ENCODE measurements at regions not wholly inside any gene's neighbourhood (a gene's known extent, or its start where the extent isn't known, plus 50 kb on each side); places are given as distances from the start of the nearest gene placed in this dataset.

GRCh38 chr14:87489196-87489819 lies 503.7 kb downstream of the GALC start:
- H3K4me1 ChIP-seq (ENCODE audit: control extremely low read depth in 1 of 4, control insufficient read depth in 4 of 4, insufficient read depth in 4 of 4, low read length in 3 of 4) = no peaks in the 10 kb centered on the region
- DNase-seq = no peak
- no peaks in the 10 kb centered on the region for H3K36me3 ChIP-seq (ENCODE audit: control insufficient read depth in 4 of 4, insufficient read depth in 4 of 4, low read length in 3 of 4)
- no peaks in the 10 kb centered on the region for H3K9me3 ChIP-seq (ENCODE audit: control extremely low read depth in 1 of 5, control insufficient read depth in 4 of 5, insufficient read depth in 2 of 5, low read depth in 1 of 5, low read length in 4 of 5)
- WGBS (ENCODE audit: insufficient coverage) = no CpG with 5 or more reads among the region's 2 CpGs
- ChIA-PET CTCF (no interaction called here), POLR2A (no interaction called here)
- H3K4me3 ChIP-seq (ENCODE audit: control insufficient read depth in 1 of 7, extremely low read depth in 1 of 7, insufficient read depth in 4 of 7, low read depth in 2 of 7, low read length in 6 of 7) = no peak overlapping the region
- no peaks in the 10 kb centered on the region for H3K27me3 ChIP-seq (replicated peaks in 2 of 5; ENCODE audit: control insufficient read depth in 4 of 5, insufficient read depth in 5 of 5, low read length in 4 of 5)
- no peak overlapping the region for H3K27ac ChIP-seq (ENCODE audit: insufficient read depth in 1 of 2, low read depth in 1 of 2, low read length in 2 of 2, poor library complexity in 1 of 2, severe bottlenecking in 2 of 2)

GRCh38 chr14:87483271-87484260 lies 509.4 kb downstream of the GALC start:
- H3K4me1 ChIP-seq (ENCODE audit: control extremely low read depth in 1 of 4, control insufficient read depth in 4 of 4, insufficient read depth in 4 of 4, low read length in 3 of 4) = no peaks in the 10 kb centered on the region
- 85% methylated on average over 6 of the region's 8 CpGs for WGBS (ENCODE audit: insufficient coverage)
- no peaks in the 10 kb centered on the region for H3K36me3 ChIP-seq (ENCODE audit: control insufficient read depth in 4 of 4, insufficient read depth in 4 of 4, low read length in 3 of 4)
- ChIA-PET POLR2A (no interaction called here), CTCF (no interaction called here)
- H3K27ac ChIP-seq (ENCODE audit: insufficient read depth in 1 of 2, low read depth in 1 of 2, low read length in 2 of 2, poor library complexity in 1 of 2, severe bottlenecking in 2 of 2) = no peak overlapping the region
- H3K9me3 ChIP-seq (ENCODE audit: control extremely low read depth in 1 of 5, control insufficient read depth in 4 of 5, insufficient read depth in 2 of 5, low read depth in 1 of 5, low read length in 4 of 5) = peaks cover 0 to 2% (median 0%) of the 10 kb centered on the region in 5 experiments
- H3K4me3 ChIP-seq (ENCODE audit: control insufficient read depth in 1 of 7, extremely low read depth in 1 of 7, insufficient read depth in 4 of 7, low read depth in 2 of 7, low read length in 6 of 7) = no peak overlapping the region
- DNase-seq = no peak
- H3K27me3 ChIP-seq (replicated peaks in 2 of 5; ENCODE audit: control insufficient read depth in 4 of 5, insufficient read depth in 5 of 5, low read length in 4 of 5) = no peaks in the 10 kb centered on the region

GRCh38 chr14:87468531-87468930 lies 524.5 kb downstream of the GALC start:
- H3K27me3 ChIP-seq (replicated peaks in 2 of 5; ENCODE audit: control insufficient read depth in 4 of 5, insufficient read depth in 5 of 5, low read length in 4 of 5) = no peaks in the 10 kb centered on the region
- CTCF ChIA-PET = no interaction called here
- POLR2A ChIA-PET = no interaction called here
- WGBS (ENCODE audit: insufficient coverage) = 80% methylated on average over 1 of the region's 1 CpG
- H3K9me3 ChIP-seq (ENCODE audit: control extremely low read depth in 1 of 5, control insufficient read depth in 4 of 5, insufficient read depth in 2 of 5, low read depth in 1 of 5, low read length in 4 of 5) = no peaks in the 10 kb centered on the region
- no peak for DNase-seq
- H3K4me3 ChIP-seq (ENCODE audit: control insufficient read depth in 1 of 7, extremely low read depth in 1 of 7, insufficient read depth in 4 of 7, low read depth in 2 of 7, low read length in 6 of 7) = no peak overlapping the region
- no peak overlapping the region for H3K27ac ChIP-seq (ENCODE audit: insufficient read depth in 1 of 2, low read depth in 1 of 2, low read length in 2 of 2, poor library complexity in 1 of 2, severe bottlenecking in 2 of 2)
- H3K4me1 ChIP-seq (ENCODE audit: control extremely low read depth in 1 of 4, control insufficient read depth in 4 of 4, insufficient read depth in 4 of 4, low read length in 3 of 4) = no peaks in the 10 kb centered on the region
- no peaks in the 10 kb centered on the region for H3K36me3 ChIP-seq (ENCODE audit: control insufficient read depth in 4 of 4, insufficient read depth in 4 of 4, low read length in 3 of 4)

- Histone ChIP-seq H3K4me1 (ENCODE audit: control extremely low read depth in 1 of 4, control insufficient read depth in 4 of 4, insufficient read depth in 4 of 4, low read length in 3 of 4) (no peaks in the 10 kb centered on the region), H3K27me3 (replicated peaks in 2 of 5; ENCODE audit: control insufficient read depth in 4 of 5, insufficient read depth in 5 of 5, low read length in 4 of 5) (no peaks in the 10 kb centered on the region), H3K36me3 (ENCODE audit: control insufficient read depth in 4 of 4, insufficient read depth in 4 of 4, low read length in 3 of 4) (no peaks in the 10 kb centered on the region), H3K9me3 (ENCODE audit: control extremely low read depth in 1 of 5, control insufficient read depth in 4 of 5, insufficient read depth in 2 of 5, low read depth in 1 of 5, low read length in 4 of 5) (no peaks in the 10 kb centered on the region), H3K27ac (ENCODE audit: insufficient read depth in 1 of 2, low read depth in 1 of 2, low read length in 2 of 2, poor library complexity in 1 of 2, severe bottlenecking in 2 of 2) (no peak overlapping the region), H3K4me3 (ENCODE audit: control insufficient read depth in 1 of 7, extremely low read depth in 1 of 7, insufficient read depth in 4 of 7, low read depth in 2 of 7, low read length in 6 of 7) (no peak overlapping the region)
- ChIA-PET POLR2A (no interaction called here), CTCF (no interaction called here)
- no CpG with 5 or more reads among the region's 1 CpG for WGBS (ENCODE audit: insufficient coverage)
- DNase-seq = no peak
These were observed 525.4 kb downstream of the GALC start for GRCh38 chr14:87467578-87467977.

- CTCF ChIA-PET = no interaction called here
- no peaks in the 10 kb centered on the region for H3K36me3 ChIP-seq (ENCODE audit: control insufficient read depth in 4 of 4, insufficient read depth in 4 of 4, low read length in 3 of 4)
- WGBS (ENCODE audit: insufficient coverage) = 100% methylated on average over 3 of the region's 4 CpGs
- POLR2A ChIA-PET = no interaction called here
- no peak for DNase-seq
- no peaks in the 10 kb centered on the region for H3K4me1 ChIP-seq (ENCODE audit: control extremely low read depth in 1 of 4, control insufficient read depth in 4 of 4, insufficient read depth in 4 of 4, low read length in 3 of 4)
- no peak overlapping the region for H3K4me3 ChIP-seq (ENCODE audit: control insufficient read depth in 1 of 7, extremely low read depth in 1 of 7, insufficient read depth in 4 of 7, low read depth in 2 of 7, low read length in 6 of 7)
- no peak overlapping the region for H3K27ac ChIP-seq (ENCODE audit: insufficient read depth in 1 of 2, low read depth in 1 of 2, low read length in 2 of 2, poor library complexity in 1 of 2, severe bottlenecking in 2 of 2)
- H3K27me3 ChIP-seq (replicated peaks in 2 of 5; ENCODE audit: control insufficient read depth in 4 of 5, insufficient read depth in 5 of 5, low read length in 4 of 5) = no peaks in the 10 kb centered on the region
- no peaks in the 10 kb centered on the region for H3K9me3 ChIP-seq (ENCODE audit: control extremely low read depth in 1 of 5, control insufficient read depth in 4 of 5, insufficient read depth in 2 of 5, low read depth in 1 of 5, low read length in 4 of 5)
These were observed 527.2 kb downstream of the GALC start for GRCh38 chr14:87465770-87466169.

- Histone ChIP-seq H3K4me1 (ENCODE audit: control extremely low read depth in 1 of 4, control insufficient read depth in 4 of 4, insufficient read depth in 4 of 4, low read length in 3 of 4) (no peaks in the 10 kb centered on the region), H3K36me3 (ENCODE audit: control insufficient read depth in 4 of 4, insufficient read depth in 4 of 4, low read length in 3 of 4) (no peaks in the 10 kb centered on the region), H3K27me3 (replicated peaks in 2 of 5; ENCODE audit: control insufficient read depth in 4 of 5, insufficient read depth in 5 of 5, low read length in 4 of 5) (no peaks in the 10 kb centered on the region), H3K4me3 (ENCODE audit: control insufficient read depth in 1 of 7, extremely low read depth in 1 of 7, insufficient read depth in 4 of 7, low read depth in 2 of 7, low read length in 6 of 7) (no peak overlapping the region), H3K27ac (ENCODE audit: insufficient read depth in 1 of 2, low read depth in 1 of 2, low read length in 2 of 2, poor library complexity in 1 of 2, severe bottlenecking in 2 of 2) (no peak overlapping the region), H3K9me3 (ENCODE audit: control extremely low read depth in 1 of 5, control insufficient read depth in 4 of 5, insufficient read depth in 2 of 5, low read depth in 1 of 5, low read length in 4 of 5) (no peaks in the 10 kb centered on the region)
- DNase-seq = no peak
- POLR2A ChIA-PET = no interaction called here
- CTCF ChIA-PET = no interaction called here
- WGBS (ENCODE audit: insufficient coverage) = 98% methylated on average over 6 of the region's 6 CpGs
These were observed 531.3 kb downstream of the GALC start for GRCh38 chr14:87461704-87462103.

- peak in 1 of 3 donors; percentile 17 for DNase-seq
- no peak overlapping the region for H3K27ac ChIP-seq (ENCODE audit: insufficient read depth in 1 of 2, low read depth in 1 of 2, low read length in 2 of 2, poor library complexity in 1 of 2, severe bottlenecking in 2 of 2)
- ChIA-PET POLR2A (no interaction called here), CTCF (no interaction called here)
- H3K4me3 ChIP-seq (ENCODE audit: control insufficient read depth in 1 of 7, extremely low read depth in 1 of 7, insufficient read depth in 4 of 7, low read depth in 2 of 7, low read length in 6 of 7) = peak overlapping the region in 4 of 7 experiments; percentile 30 to 50 (median 40)
- H3K27me3 ChIP-seq (replicated peaks in 2 of 5; ENCODE audit: control insufficient read depth in 4 of 5, insufficient read depth in 5 of 5, low read length in 4 of 5) = no peaks in the 10 kb centered on the region
- H3K4me1 ChIP-seq (ENCODE audit: control extremely low read depth in 1 of 4, control insufficient read depth in 4 of 4, insufficient read depth in 4 of 4, low read length in 3 of 4) = no peaks in the 10 kb centered on the region
- WGBS (ENCODE audit: insufficient coverage) = 85% methylated on average over 5 of the region's 6 CpGs
- H3K36me3 ChIP-seq (ENCODE audit: control insufficient read depth in 4 of 4, insufficient read depth in 4 of 4, low read length in 3 of 4) = no peaks in the 10 kb centered on the region
- no peaks in the 10 kb centered on the region for H3K9me3 ChIP-seq (ENCODE audit: control extremely low read depth in 1 of 5, control insufficient read depth in 4 of 5, insufficient read depth in 2 of 5, low read depth in 1 of 5, low read length in 4 of 5)
These were observed 535.3 kb downstream of the GALC start for GRCh38 chr14:87457720-87458119.

Data from common myeloid progenitor, CD34-positive (primary cell).